Parathyroid adenoma (tissue), 2 donors: ENCODE measurements at regions not wholly inside any gene's neighbourhood (a gene's known extent, or its start where the extent isn't known, plus 50 kb on each side); places are given as distances from the start of the nearest gene placed in this dataset.

Source experiments
- H2AFZ ChIP-seq: fragments of 300-600 bp; sonication (generic); one replicate; pipeline ENCODE4 v1.7.0; 2017; ENCODE audit warnings: antibody characterized with exemption, mild to moderate bottlenecking
- H3K27ac ChIP-seq: fragments of 300-600 bp; sonication (generic); one replicate; pipeline ENCODE4 v1.7.0; 2017
- H3K27me3 ChIP-seq: fragments of 300-600 bp; sonication (generic); one replicate; pipeline ENCODE4 v1.7.0; 2017; ENCODE audit warnings: low read length; ENCODE audit not compliant: control insufficient read depth, insufficient read depth
- H3K36me3 ChIP-seq: fragments of 300-600 bp; sonication (generic); one replicate; pipeline ENCODE4 v1.7.0; 2017; ENCODE audit warnings: low read length; ENCODE audit not compliant: control insufficient read depth, insufficient read depth
- H3K4me1 ChIP-seq: fragments of 300-600 bp; sonication (generic); one replicate; pipeline ENCODE4 v1.7.0; 2017; ENCODE audit warnings: control low read depth
- H3K4me2 ChIP-seq: fragments of 300-600 bp; sonication (generic); one replicate; pipeline ENCODE4 v1.7.0; 2017; ENCODE audit warnings: low read length
- H3K4me3 ChIP-seq: fragments of 300-600 bp; sonication (generic); one replicate; pipeline ENCODE4 v1.7.0; 2017; ENCODE audit warnings: low read depth, low read length
- H3K79me2 ChIP-seq: fragments of 300-600 bp; sonication (generic); one replicate; pipeline ENCODE4 v1.7.0; 2017; ENCODE audit warnings: control low read depth
- H3K9ac ChIP-seq: fragments of 300-600 bp; sonication (generic); one replicate; pipeline ENCODE4 v1.7.0; 2017; ENCODE audit warnings: mild to moderate bottlenecking
- H3K9me3 ChIP-seq: fragments of 300-600 bp; sonication (generic); one replicate; pipeline ENCODE4 v1.7.0; 2017; ENCODE audit warnings: low read length; ENCODE audit not compliant: control insufficient read depth
- TF ChIP-seq, protein P1 (sequence below): fragments of 300-600 bp; sonication (generic); IDR thresholded peaks from one replicate; pipeline ENCODE4 v1.7.0; 2017; ENCODE audit warnings: antibody characterized with exemption, mild to moderate bottlenecking
- donor health status: primary hyperparathyroidism.

- no peaks in the 10 kb centered on the region for H3K9me3 ChIP-seq
- H3K79me2 ChIP-seq, result no peaks in the 10 kb centered on the region
- H3K27ac ChIP-seq, result no peak overlapping the region
- H3K9ac ChIP-seq, result no peak overlapping the region
- no peaks in the 10 kb centered on the region for H3K36me3 ChIP-seq
- TF ChIP-seq, protein P1, sequence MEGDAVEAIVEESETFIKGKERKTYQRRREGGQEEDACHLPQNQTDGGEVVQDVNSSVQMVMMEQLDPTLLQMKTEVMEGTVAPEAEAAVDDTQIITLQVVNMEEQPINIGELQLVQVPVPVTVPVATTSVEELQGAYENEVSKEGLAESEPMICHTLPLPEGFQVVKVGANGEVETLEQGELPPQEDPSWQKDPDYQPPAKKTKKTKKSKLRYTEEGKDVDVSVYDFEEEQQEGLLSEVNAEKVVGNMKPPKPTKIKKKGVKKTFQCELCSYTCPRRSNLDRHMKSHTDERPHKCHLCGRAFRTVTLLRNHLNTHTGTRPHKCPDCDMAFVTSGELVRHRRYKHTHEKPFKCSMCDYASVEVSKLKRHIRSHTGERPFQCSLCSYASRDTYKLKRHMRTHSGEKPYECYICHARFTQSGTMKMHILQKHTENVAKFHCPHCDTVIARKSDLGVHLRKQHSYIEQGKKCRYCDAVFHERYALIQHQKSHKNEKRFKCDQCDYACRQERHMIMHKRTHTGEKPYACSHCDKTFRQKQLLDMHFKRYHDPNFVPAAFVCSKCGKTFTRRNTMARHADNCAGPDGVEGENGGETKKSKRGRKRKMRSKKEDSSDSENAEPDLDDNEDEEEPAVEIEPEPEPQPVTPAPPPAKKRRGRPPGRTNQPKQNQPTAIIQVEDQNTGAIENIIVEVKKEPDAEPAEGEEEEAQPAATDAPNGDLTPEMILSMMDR, result no peak
- no peak overlapping the region for H3K4me3 ChIP-seq
- no peaks in the 10 kb centered on the region for H3K4me1 ChIP-seq
- no peaks in the 10 kb centered on the region for H3K27me3 ChIP-seq
- H2AFZ ChIP-seq, result no peak overlapping the region
- H3K4me2 ChIP-seq, result no peak overlapping the region
These were observed 306.6 kb upstream of the KIF2A start for GRCh38 chr5:61999371-61999770.

- Histone ChIP-seq H3K27ac (no peak overlapping the region), H3K4me2 (no peak overlapping the region), H3K79me2 (no peaks in the 10 kb centered on the region), H3K4me1 (no peaks in the 10 kb centered on the region), H3K4me3 (no peak overlapping the region), H3K9ac (no peak overlapping the region), H3K9me3 (no peaks in the 10 kb centered on the region), H3K27me3 (no peaks in the 10 kb centered on the region), H3K36me3 (no peaks in the 10 kb centered on the region), H2AFZ (no peak overlapping the region)
- TF ChIP-seq, protein P1, result no peak
These were observed 305.4 kb upstream of the KIF2A start for GRCh38 chr5:62000646-62001045.

DNA sequence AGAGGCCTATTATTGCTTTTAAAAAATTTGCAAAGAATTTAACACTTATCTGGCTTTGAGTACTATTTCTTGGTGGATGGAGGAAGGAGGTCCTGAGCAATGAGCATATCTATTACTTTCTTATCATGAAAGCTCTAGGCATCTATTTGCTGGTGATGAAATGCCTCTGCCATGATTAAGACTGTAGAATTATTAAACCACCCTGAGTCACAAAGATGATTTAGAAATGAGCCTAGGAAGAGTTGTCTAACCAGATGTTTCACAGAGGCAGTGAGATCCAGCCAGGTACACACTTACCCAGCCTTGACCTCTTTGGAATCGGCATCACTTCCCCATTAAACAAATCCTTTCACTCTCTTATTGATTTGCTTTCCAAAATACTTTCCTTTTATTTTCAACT lies 304.4 kb upstream of the KIF2A start:
- Histone ChIP-seq H3K4me2 (no peak overlapping the region), H3K27me3 (no peaks in the 10 kb centered on the region), H3K4me1 (no peaks in the 10 kb centered on the region), H2AFZ (no peak overlapping the region), H3K27ac (no peak overlapping the region), H3K36me3 (no peaks in the 10 kb centered on the region), H3K9me3 (no peaks in the 10 kb centered on the region), H3K79me2 (no peaks in the 10 kb centered on the region), H3K4me3 (no peak overlapping the region), H3K9ac (no peak overlapping the region)
- TF ChIP-seq, protein P1, result no peak

DNA sequence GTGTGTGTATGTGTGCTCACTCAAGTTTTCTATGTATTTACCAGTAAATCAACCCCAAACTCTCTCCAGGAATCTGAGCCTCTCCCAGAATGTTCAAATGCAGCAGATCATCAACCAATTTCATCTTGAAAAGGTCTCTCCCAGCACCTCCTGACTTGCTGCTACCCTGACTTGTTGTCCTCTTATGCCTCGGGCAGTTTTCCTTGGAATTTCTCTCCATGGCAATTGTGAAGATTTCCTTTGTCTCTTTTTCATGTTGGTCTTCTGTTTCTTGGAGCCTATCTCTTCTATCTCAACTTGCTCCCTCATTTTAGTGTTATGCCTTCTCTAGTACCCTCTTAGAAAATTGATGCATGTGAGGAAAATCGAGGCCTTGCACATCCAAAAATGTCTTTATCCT lies 303.6 kb upstream of the KIF2A start:
- Histone ChIP-seq H3K27ac (no peak overlapping the region), H3K4me2 (no peak overlapping the region), H3K79me2 (no peaks in the 10 kb centered on the region), H2AFZ (no peak overlapping the region), H3K27me3 (no peaks in the 10 kb centered on the region), H3K4me3 (no peak overlapping the region), H3K9ac (no peak overlapping the region), H3K36me3 (no peaks in the 10 kb centered on the region), H3K9me3 (no peaks in the 10 kb centered on the region), H3K4me1 (no peaks in the 10 kb centered on the region)
- TF ChIP-seq, protein P1, result no peak

DNA sequence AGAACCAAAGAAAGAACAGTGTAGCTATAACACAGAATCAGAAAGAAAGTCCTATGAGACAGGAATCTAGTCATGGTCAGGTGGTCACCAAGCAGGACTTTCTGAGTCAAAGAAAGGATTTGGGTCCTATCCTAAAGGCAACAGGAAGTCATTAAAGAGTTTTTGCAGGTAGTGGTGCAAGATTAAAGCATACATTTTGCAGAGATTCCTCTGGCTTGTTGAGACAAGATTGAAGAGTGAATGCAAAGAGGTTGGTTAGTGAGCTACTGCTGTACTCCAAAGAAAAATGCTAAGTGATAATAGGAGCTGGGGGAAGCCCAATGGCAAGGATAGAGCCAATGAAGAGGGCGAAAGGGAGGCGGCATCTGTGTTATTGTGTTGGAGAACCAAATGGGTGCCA lies 300.5 kb upstream of the KIF2A start:
- Histone ChIP-seq H3K4me3 (no peak overlapping the region), H3K27ac (no peak overlapping the region), H3K79me2 (no peaks in the 10 kb centered on the region), H2AFZ (no peak overlapping the region), H3K4me2 (no peak overlapping the region), H3K9me3 (no peaks in the 10 kb centered on the region), H3K27me3 (no peaks in the 10 kb centered on the region), H3K36me3 (no peaks in the 10 kb centered on the region), H3K9ac (no peak overlapping the region), H3K4me1 (no peaks in the 10 kb centered on the region)
- TF ChIP-seq, protein P1, result no peak
